GM21526 (cell line): ENCODE measurements at regions not wholly inside any gene's neighbourhood (a gene's known extent, or its start where the extent isn't known, plus 50 kb on each side); places are given as distances from the start of the nearest gene placed in this dataset.
"Not testable (repeated sequence)": the region's sequence is repeated elsewhere in the genome, so short reads cannot be mapped to it uniquely, and the experiment has no call there.

Experiments
- ATAC-seq: cut with Tn5 transposase; IDR thresholded peaks from one replicate; pipeline ENCODE4 v1.9.1; 2021; ENCODE audit warnings: moderate library complexity; ENCODE audit not compliant: unreplicated experiment, low FRiP score

- no peak for ATAC-seq
Observed at GRCh38 chr6:5840734-5841390, 165.9 kb downstream of the NRN1 start.

- no peak for ATAC-seq
Observed at GRCh38 chr6:5838656-5839396, 167.9 kb downstream of the NRN1 start.

GRCh38 chr6:5837323-5837722 lies 169.4 kb downstream of the NRN1 start:
- ATAC-seq, result no peak

GRCh38 chr6:5836597-5836996 lies 170.1 kb downstream of the NRN1 start:
- not testable (repeated sequence) for ATAC-seq

- ATAC-seq, result no peak
Observed at GRCh38 chr6:5833120-5833519, 173.6 kb downstream of the NRN1 start.

GRCh38 chr6:5832668-5833067 lies 174.1 kb downstream of the NRN1 start:
- no peak for ATAC-seq

GRCh38 chr6:5831219-5831862 lies 175.4 kb downstream of the NRN1 start:
- ATAC-seq, result peak; percentile 75

- no peak for ATAC-seq
Observed at GRCh38 chr6:5828296-5828695, 178.4 kb downstream of the NRN1 start.

GRCh38 chr6:5827056-5827904 lies 179.4 kb downstream of the NRN1 start:
- ATAC-seq, result no peak

GRCh38 chr6:5824382-5824983 lies 182.2 kb downstream of the NRN1 start:
- not testable (repeated sequence) for ATAC-seq
